Endothelial cell (in vitro differentiated cells): ENCODE measurements at regions not wholly inside any gene's neighbourhood (a gene's known extent, or its start where the extent isn't known, plus 50 kb on each side); places are given as distances from the start of the nearest gene placed in this dataset.

Experiments
- DNase-seq: peaks from one replicate; pipeline ENCODE4 v3.0.0; 2021; ENCODE audit warnings: low spot score
- H3K27ac Mint-ChIP-seq: one replicate; pipeline ENCODE4 v1.8.0; 2021; ENCODE audit warnings: mixed read lengths, inconsistent platforms; ENCODE audit not compliant: unreplicated experiment
- H3K27me3 Mint-ChIP-seq: one replicate; pipeline ENCODE4 v1.8.0; 2021; ENCODE audit warnings: mild to moderate bottlenecking, moderate library complexity, mixed read lengths, inconsistent platforms; ENCODE audit not compliant: unreplicated experiment
- H3K36me3 Mint-ChIP-seq: one replicate; pipeline ENCODE4 v1.8.0; 2021; ENCODE audit warnings: mild to moderate bottlenecking, low read depth, mixed read lengths, inconsistent platforms; ENCODE audit not compliant: unreplicated experiment
- H3K4me1 Mint-ChIP-seq: one replicate; pipeline ENCODE4 v1.8.0; 2021; ENCODE audit warnings: mild to moderate bottlenecking, mixed read lengths, inconsistent platforms; ENCODE audit not compliant: unreplicated experiment
- H3K4me3 Mint-ChIP-seq: one replicate; pipeline ENCODE4 v1.8.0; 2021; ENCODE audit warnings: mild to moderate bottlenecking, mixed read lengths, inconsistent platforms; ENCODE audit not compliant: unreplicated experiment
- H3K9me3 Mint-ChIP-seq: one replicate; pipeline ENCODE4 v1.8.0; 2021; ENCODE audit warnings: mixed read lengths, inconsistent platforms; ENCODE audit not compliant: unreplicated experiment
- CTCF ChIP-seq: fragments of 200-600 bp; sonication (generic); IDR thresholded peaks from one replicate; pipeline ENCODE4 v1.5.0; 2021; ENCODE audit warnings: antibody characterized with exemption; ENCODE audit not compliant: unreplicated experiment

DNA sequence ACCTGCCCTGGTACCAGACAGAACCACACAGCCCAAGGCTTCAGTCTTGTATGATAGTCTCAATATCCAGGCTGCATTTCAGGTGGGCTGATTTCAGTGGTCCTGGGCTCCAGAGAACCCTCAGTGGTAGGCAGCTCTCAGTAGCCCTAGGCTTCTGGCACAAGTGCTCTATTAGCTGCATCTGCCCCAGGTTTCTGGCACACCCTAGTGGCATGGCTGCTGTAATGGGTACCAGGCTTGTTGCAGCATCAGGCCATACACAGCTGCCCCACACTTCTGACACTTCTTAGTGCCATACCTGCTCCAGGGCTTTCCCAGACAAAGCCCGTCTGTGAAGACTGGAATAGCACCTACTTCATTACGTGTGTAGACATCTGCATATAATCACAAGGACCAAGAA lies 1062.2 kb upstream of the EPHA6 start:
- H3K4me1 Mint-ChIP-seq: peaks cover 2% of the 10 kb centered on the region
- H3K36me3 Mint-ChIP-seq: no peaks in the 10 kb centered on the region
- H3K27me3 Mint-ChIP-seq: no peaks in the 10 kb centered on the region
- TF ChIP-seq CTCF: no peak
- H3K9me3 Mint-ChIP-seq: no peaks in the 10 kb centered on the region
- DNase-seq: no peak
- H3K4me3 Mint-ChIP-seq: no peak overlapping the region
- no peak overlapping the region for H3K27ac Mint-ChIP-seq

DNA sequence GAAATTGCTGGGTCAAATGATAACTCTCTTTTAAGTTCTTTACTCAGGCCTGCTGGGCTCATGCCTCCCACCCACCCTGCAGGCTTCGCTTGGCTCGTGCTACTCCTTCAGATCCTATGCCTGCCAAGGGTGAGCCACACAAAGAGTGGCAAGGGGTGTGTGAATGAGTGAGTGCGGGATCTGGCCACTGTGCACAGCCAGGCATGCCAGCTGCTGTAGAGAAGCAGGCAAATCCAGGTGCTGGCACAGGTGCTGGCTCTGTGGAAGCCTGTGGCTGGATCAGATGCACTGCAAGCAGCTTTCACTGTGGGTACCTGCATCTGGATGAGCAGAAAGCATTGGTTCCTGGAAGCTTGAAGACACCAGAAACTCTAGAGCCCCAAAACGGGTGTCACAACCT lies 1055.7 kb upstream of the EPHA6 start:
- Mint-ChIP-seq H3K27me3 (no peaks in the 10 kb centered on the region), H3K4me1 (peaks cover 2% of the 10 kb centered on the region), H3K4me3 (no peak overlapping the region), H3K27ac (no peak overlapping the region), H3K36me3 (no peaks in the 10 kb centered on the region), H3K9me3 (no peaks in the 10 kb centered on the region)
- DNase-seq: no peak
- no peak for TF ChIP-seq CTCF

- no peak overlapping the region for H3K4me3 Mint-ChIP-seq
- no peak overlapping the region for H3K27ac Mint-ChIP-seq
- H3K9me3 Mint-ChIP-seq: no peaks in the 10 kb centered on the region
- DNase-seq: no peak
- no peaks in the 10 kb centered on the region for H3K36me3 Mint-ChIP-seq
- no peaks in the 10 kb centered on the region for H3K27me3 Mint-ChIP-seq
- TF ChIP-seq CTCF: no peak
- H3K4me1 Mint-ChIP-seq: no peaks in the 10 kb centered on the region
These were observed 1054.6 kb upstream of the EPHA6 start for GRCh38 chr3:95759614-95760301.

DNA sequence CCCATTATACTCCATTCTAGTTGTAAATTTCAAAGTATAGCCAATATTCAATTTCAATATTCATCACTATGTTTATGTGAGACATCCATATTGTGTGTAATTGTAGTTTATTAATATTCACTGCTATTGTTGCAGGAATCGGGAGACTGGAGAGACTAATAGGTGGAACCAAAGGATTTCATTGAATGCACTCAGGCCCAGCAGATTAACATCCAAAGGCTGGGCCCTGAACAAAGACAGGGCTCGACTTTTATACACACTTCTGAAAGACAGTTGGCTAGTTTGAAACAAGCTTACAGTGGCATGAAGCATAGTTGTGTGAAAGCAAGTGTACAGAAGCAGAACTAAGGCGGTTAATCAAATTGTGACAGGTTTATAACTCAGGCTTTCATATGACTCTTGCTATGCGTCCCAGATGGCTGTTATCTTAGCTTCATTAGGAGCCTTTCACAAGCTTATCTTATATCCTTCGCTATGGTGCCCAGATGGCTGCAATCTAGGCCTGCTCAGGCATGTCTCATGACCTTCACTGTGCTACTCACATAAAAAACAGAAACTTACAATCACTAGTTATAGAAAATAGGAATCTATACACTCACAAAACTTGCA lies 1038.8 kb upstream of the EPHA6 start:
- Mint-ChIP-seq H3K27ac (no peak overlapping the region), H3K27me3 (no peaks in the 10 kb centered on the region), H3K36me3 (no peaks in the 10 kb centered on the region), H3K4me3 (no peak overlapping the region), H3K4me1 (no peaks in the 10 kb centered on the region), H3K9me3 (peaks cover 6% of the 10 kb centered on the region)
- no peak for TF ChIP-seq CTCF
- no peak for DNase-seq

DNA sequence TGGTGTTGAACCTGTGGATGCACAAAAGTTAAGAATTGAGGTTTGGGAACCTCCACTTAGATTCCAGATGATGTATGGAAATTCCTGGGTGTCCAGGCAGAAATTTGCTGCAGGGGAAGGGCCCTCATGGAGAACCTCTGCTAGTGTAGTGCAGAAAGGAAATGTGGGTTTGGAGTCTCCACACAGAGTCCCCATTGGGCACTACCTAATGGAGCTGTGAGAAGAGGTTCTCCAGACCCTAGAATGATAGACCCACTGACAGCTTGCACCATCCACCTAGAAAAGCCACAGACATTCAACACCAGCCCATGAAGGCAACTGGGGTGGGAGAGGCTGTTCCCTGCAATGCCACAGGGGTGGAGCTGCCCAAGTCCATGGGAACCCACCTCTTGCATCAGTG lies 1032.8 kb upstream of the EPHA6 start:
- H3K4me1 Mint-ChIP-seq: no peaks in the 10 kb centered on the region
- H3K4me3 Mint-ChIP-seq: no peak overlapping the region
- peaks cover 4% of the 10 kb centered on the region for H3K27me3 Mint-ChIP-seq
- H3K36me3 Mint-ChIP-seq: peaks cover 4% of the 10 kb centered on the region
- no peak for TF ChIP-seq CTCF
- no peak overlapping the region for H3K27ac Mint-ChIP-seq
- H3K9me3 Mint-ChIP-seq: no peaks in the 10 kb centered on the region
- DNase-seq: no peak
